ENCODE measurements at regions not wholly inside any gene's neighbourhood (a gene's known extent, or its start where the extent isn't known, plus 50 kb on each side); places are given as distances from the start of the nearest gene placed in this dataset.

GRCh38 chr1:213864091-213864490, 123.7 kb upstream of the PROX1 start:
- no peak for TF ChIP-seq CTCF (IDR thresholded peaks at IDR 0.05)
- no peak for TF ChIP-seq SIN3A (IDR thresholded peaks at IDR 0.05; ENCODE audit: borderline replicate concordance, insufficient read depth, low read depth, low read length)
- TF ChIP-seq TCF7L2 (IDR thresholded peaks at IDR 0.05; ENCODE audit: low read depth, low read length) = no peak
- TF ChIP-seq REST (IDR thresholded peaks at IDR 0.05; ENCODE audit: insufficient read depth in 1 of 2, low read depth in 2 of 2, low read length in 1 of 2) = no peak
- TF ChIP-seq POLR2AphosphoS5 (IDR thresholded peaks at IDR 0.05; ENCODE audit: low read depth, low read length) = no peak
- no peaks in the 10 kb centered on the region for H3K4me1 ChIP-seq (ENCODE audit: control insufficient read depth, insufficient read depth, low read length)
- CTCF ChIA-PET = no interaction called here
- H3K27ac ChIP-seq (ENCODE audit: low read length) = no peak overlapping the region
- no peaks in the 10 kb centered on the region for H3K36me3 ChIP-seq (ENCODE audit: control insufficient read depth, insufficient read depth, low read length)
- no TSS peak for BruUV-seq (replicated peaks)
- intact Hi-C loops (cut with micrococcal nuclease; ENCODE audit: unreplicated experiment) (no loop called here), in situ Hi-C loops (cut with HindIII; ENCODE audit: low pct_unique_long_range_greater_than_20kb, low sequenced_read_pairs) (no loop called here)
- H3K9me3 ChIP-seq (ENCODE audit: control insufficient read depth, insufficient read depth, low read depth, low read length) = no peaks in the 10 kb centered on the region
- no peak overlapping the region for H3K4me3 ChIP-seq (ENCODE audit: low read depth in 2 of 2, low read length in 2 of 2)
- no peaks in the 10 kb centered on the region; the same call in none of the 2 replicates for H3K27me3 ChIP-seq (ENCODE audit: control insufficient read depth, insufficient read depth, low read length)
- ATAC-seq = no peak
- POLR2A ChIA-PET = no interaction called here
- DNase-seq (ENCODE audit: low read depth, low spot score) = no peak

GRCh38 chr1:213868482-213868881, 119.3 kb upstream of the PROX1 start:
- Histone ChIP-seq H3K4me1 (ENCODE audit: control insufficient read depth, insufficient read depth, low read length) (no peaks in the 10 kb centered on the region), H3K9me3 (ENCODE audit: control insufficient read depth, insufficient read depth, low read depth, low read length) (no peaks in the 10 kb centered on the region), H3K36me3 (ENCODE audit: control insufficient read depth, insufficient read depth, low read length) (no peaks in the 10 kb centered on the region), H3K27ac (ENCODE audit: low read length) (no peak overlapping the region), H3K27me3 (ENCODE audit: control insufficient read depth, insufficient read depth, low read length) (no peaks in the 10 kb centered on the region; the same call in 1 of the 2 replicates), H3K4me3 (ENCODE audit: low read depth in 2 of 2, low read length in 2 of 2) (no peak overlapping the region)
- no TSS peak for BruUV-seq (replicated peaks)
- intact Hi-C loops (cut with micrococcal nuclease; ENCODE audit: unreplicated experiment) (no loop called here), in situ Hi-C loops (cut with HindIII; ENCODE audit: low pct_unique_long_range_greater_than_20kb, low sequenced_read_pairs) (no loop called here)
- DNase-seq (ENCODE audit: low read depth, low spot score) (no peak), ATAC-seq (no peak)
- ChIA-PET CTCF (no interaction called here), POLR2A (interaction anchor here (0.6 kb wide), 1 partner anchor 79 kb away, joined by 3 read pairs; no protein-coding TSS in a partner anchor)
- no peak for TF ChIP-seq CTCF (IDR thresholded peaks at IDR 0.05)
- no peak for TF ChIP-seq TCF7L2 (IDR thresholded peaks at IDR 0.05; ENCODE audit: low read depth, low read length)
- TF ChIP-seq REST (IDR thresholded peaks at IDR 0.05; ENCODE audit: insufficient read depth in 1 of 2, low read depth in 2 of 2, low read length in 1 of 2) = no peak

Data from Panc1 (cell line).